ENCODE measurements at regions not wholly inside any gene's neighbourhood (a gene's known extent, or its start where the extent isn't known, plus 50 kb on each side); places are given as distances from the start of the nearest gene placed in this dataset.

DNA sequence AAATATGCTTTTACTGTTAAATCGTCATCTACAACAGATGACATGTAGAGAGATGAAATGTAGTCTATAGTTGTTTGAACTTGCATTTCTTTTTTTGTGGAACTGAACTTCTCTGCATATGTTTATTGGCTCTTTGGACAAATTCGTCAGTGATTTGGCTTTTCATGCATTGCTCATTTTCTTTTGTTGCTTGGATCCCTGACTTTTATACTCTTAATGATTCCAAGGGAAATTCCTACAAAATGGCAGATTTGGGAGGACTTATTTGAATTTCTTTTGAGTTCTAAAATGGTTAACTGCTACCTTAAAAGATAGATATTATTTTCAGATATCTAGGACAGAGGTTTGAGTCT lies 65.4 kb downstream of the UTRN start:
- no peaks in the 10 kb centered on the region for H3K23me2 ChIP-seq (ENCODE audit: low read depth, low read length)
- H4K20me1 ChIP-seq (replicated peaks in 1 of 2; ENCODE audit: control insufficient read depth in 1 of 2, insufficient read depth in 2 of 2, low read length in 2 of 2), result peaks cover 0 to 3% of the 10 kb centered on the region in 2 experiments
- 80% methylated on average over 2 of the region's 2 CpGs; no CpG with 5 or more reads in 1 of the 2 experiments for WGBS, 2 experiments (ENCODE audit: extremely low coverage in 1 of 2, insufficient coverage in 1 of 2, insufficient read length in 1 of 2, insufficient replicate concordance in 2 of 2, low coverage in 1 of 2, low lambda C conversion rate in 2 of 2, missing lambda C conversion rate in 1 of 2)
- H3K79me2 ChIP-seq (ENCODE audit: control insufficient read depth in 1 of 2, insufficient read depth in 2 of 2, low read length in 2 of 2), result peaks cover 5 to 55% of the 10 kb centered on the region in 2 experiments; a peak in 3 of 4 replicates
- no peak overlapping the region for H4K8ac ChIP-seq (ENCODE audit: extremely low read depth, insufficient read depth, low read length)
- no peak overlapping the region for H2BK12ac ChIP-seq (ENCODE audit: low read depth, low read length)
- peaks cover 0 to 13% (median 7%) of the 10 kb centered on the region in 4 experiments; a peak in 6 of 7 replicates for H3K4me1 ChIP-seq (replicated peaks in 1 of 4; ENCODE audit: control insufficient read depth in 3 of 4, insufficient read depth in 4 of 4, low read length in 3 of 4)
- H2BK5ac ChIP-seq (ENCODE audit: low read depth, low read length), result no peak overlapping the region
- H3K9ac ChIP-seq (replicated peaks in 1 of 4; ENCODE audit: extremely low read depth in 1 of 4, low read depth in 3 of 4, low read length in 3 of 4), result no peak overlapping the region
- H4K5ac ChIP-seq (ENCODE audit: insufficient read length, low read depth, low read length), result no peak overlapping the region
- H2BK20ac ChIP-seq (ENCODE audit: low read length), result no peak overlapping the region
- no peak overlapping the region for H3K4ac ChIP-seq (replicated peaks; ENCODE audit: insufficient read length, low read depth, low read length)
- H3K27me3 ChIP-seq (replicated peaks in 1 of 4; ENCODE audit: control insufficient read depth in 3 of 4, extremely low read depth in 1 of 4, insufficient read depth in 3 of 4, low read length in 3 of 4), result no peaks in the 10 kb centered on the region
- no peaks in the 10 kb centered on the region for H3K9me3 ChIP-seq (ENCODE audit: insufficient read depth in 2 of 2, low read depth in 1 of 2, low read length in 1 of 2)
- no peak overlapping the region for H4K91ac ChIP-seq (replicated peaks; ENCODE audit: insufficient read length, low read length)
- peaks cover 9% of the 10 kb centered on the region for H3K79me1 ChIP-seq (ENCODE audit: low read depth, low read length)
- no peak overlapping the region for H2BK120ac ChIP-seq (replicated peaks; ENCODE audit: low read depth, low read length)
- H3K56ac ChIP-seq (replicated peaks; ENCODE audit: insufficient read length, low read depth, low read length), result no peak overlapping the region
- H3K14ac ChIP-seq (ENCODE audit: insufficient read length), result no peak overlapping the region
- ChIA-PET POLR2A (ENCODE audit: partially characterized antibody) (no interaction called here), CTCF (ENCODE audit: partially characterized antibody) (interaction anchor here (0.6 to 2.0 kb wide), 4 partner anchors 10 to 1258 kb away, joined by 3 to 7 read pairs (median 4); no protein-coding TSS in a partner anchor)
- H3K27ac ChIP-seq (ENCODE audit: low read depth, low read length), result no peak overlapping the region
- no peaks in the 10 kb centered on the region for H3K36me3 ChIP-seq (ENCODE audit: control insufficient read depth in 2 of 4, insufficient read depth in 4 of 4, low read length in 3 of 4)
- H3K4me3 ChIP-seq (ENCODE audit: extremely low read depth in 1 of 4, insufficient read depth in 2 of 4, low read depth in 3 of 4, low read length in 4 of 4), result no peak overlapping the region
- FAIRE-seq (no peak), DNase-seq (ENCODE audit: low read depth in 1 of 2, low spot score in 2 of 2) (no peak)
- no peak overlapping the region for H2BK15ac ChIP-seq (ENCODE audit: low read length)
- H3K23ac ChIP-seq (ENCODE audit: insufficient read length), result no peak overlapping the region
- H2AK5ac ChIP-seq (ENCODE audit: low read depth, low read length), result no peak overlapping the region
- no peak overlapping the region for H3K18ac ChIP-seq (ENCODE audit: extremely low read depth, low read length)
- no peak overlapping the region for H2AFZ ChIP-seq (ENCODE audit: low read length)
- no peak overlapping the region for H3K4me2 ChIP-seq (ENCODE audit: insufficient read depth in 1 of 2, low read depth in 2 of 2, low read length in 2 of 2)
- TF ChIP-seq YY1 (IDR thresholded peaks at IDR 0.05; ENCODE audit: low read depth, low read length), result no peak
- TF ChIP-seq HDAC2 (IDR thresholded peaks at IDR 0.05; ENCODE audit: borderline replicate concordance in 1 of 2, low read depth in 2 of 2, low read length in 2 of 2), result no peak
- no peak for TF ChIP-seq GABPA (IDR thresholded peaks at IDR 0.05; ENCODE audit: borderline replicate concordance, insufficient read depth, low read length)
- no peak for TF ChIP-seq TAF1 (IDR thresholded peaks at IDR 0.05; ENCODE audit: low read depth, low read length)
- no peak for TF ChIP-seq RNF2 (IDR thresholded peaks at IDR 0.05; ENCODE audit: borderline replicate concordance, low read depth, low read length, missing control alignments, poor library complexity, severe bottlenecking)
- TF ChIP-seq, protein P1, sequence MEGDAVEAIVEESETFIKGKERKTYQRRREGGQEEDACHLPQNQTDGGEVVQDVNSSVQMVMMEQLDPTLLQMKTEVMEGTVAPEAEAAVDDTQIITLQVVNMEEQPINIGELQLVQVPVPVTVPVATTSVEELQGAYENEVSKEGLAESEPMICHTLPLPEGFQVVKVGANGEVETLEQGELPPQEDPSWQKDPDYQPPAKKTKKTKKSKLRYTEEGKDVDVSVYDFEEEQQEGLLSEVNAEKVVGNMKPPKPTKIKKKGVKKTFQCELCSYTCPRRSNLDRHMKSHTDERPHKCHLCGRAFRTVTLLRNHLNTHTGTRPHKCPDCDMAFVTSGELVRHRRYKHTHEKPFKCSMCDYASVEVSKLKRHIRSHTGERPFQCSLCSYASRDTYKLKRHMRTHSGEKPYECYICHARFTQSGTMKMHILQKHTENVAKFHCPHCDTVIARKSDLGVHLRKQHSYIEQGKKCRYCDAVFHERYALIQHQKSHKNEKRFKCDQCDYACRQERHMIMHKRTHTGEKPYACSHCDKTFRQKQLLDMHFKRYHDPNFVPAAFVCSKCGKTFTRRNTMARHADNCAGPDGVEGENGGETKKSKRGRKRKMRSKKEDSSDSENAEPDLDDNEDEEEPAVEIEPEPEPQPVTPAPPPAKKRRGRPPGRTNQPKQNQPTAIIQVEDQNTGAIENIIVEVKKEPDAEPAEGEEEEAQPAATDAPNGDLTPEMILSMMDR (IDR thresholded peaks at IDR 0.05; ENCODE audit: control extremely low read depth in 1 of 3, insufficient read depth in 1 of 3, low read depth in 1 of 3, low read length in 3 of 3), result no peak
- TF ChIP-seq CBX8 (IDR thresholded peaks at IDR 0.05; ENCODE audit: borderline replicate concordance, low read depth, low read length), result no peak
- TF ChIP-seq, protein P2, sequence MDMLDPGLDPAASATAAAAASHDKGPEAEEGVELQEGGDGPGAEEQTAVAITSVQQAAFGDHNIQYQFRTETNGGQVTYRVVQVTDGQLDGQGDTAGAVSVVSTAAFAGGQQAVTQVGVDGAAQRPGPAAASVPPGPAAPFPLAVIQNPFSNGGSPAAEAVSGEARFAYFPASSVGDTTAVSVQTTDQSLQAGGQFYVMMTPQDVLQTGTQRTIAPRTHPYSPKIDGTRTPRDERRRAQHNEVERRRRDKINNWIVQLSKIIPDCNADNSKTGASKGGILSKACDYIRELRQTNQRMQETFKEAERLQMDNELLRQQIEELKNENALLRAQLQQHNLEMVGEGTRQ (IDR thresholded peaks at IDR 0.05; ENCODE audit: low read length), result no peak
- TF ChIP-seq BRCA1 (IDR thresholded peaks at IDR 0.05; ENCODE audit: low read depth, low read length), result no peak
- no peak for TF ChIP-seq TBP (IDR thresholded peaks at IDR 0.05; ENCODE audit: low read depth, low read length)

Measured in H1 (cell line).